Upper lobe of left lung (tissue), 4 donors: ENCODE measurements at regions not wholly inside any gene's neighbourhood (a gene's known extent, or its start where the extent isn't known, plus 50 kb on each side); places are given as distances from the start of the nearest gene placed in this dataset.

Experiments used
- CTCF ChIP-seq, 6 experiments: fragments of 450-650 bp in 4 of 6; fragments of 200-600 bp in 2 of 6; sonication (generic) in 2 of 6; IDR thresholded peaks; one replicate each; pipeline ENCODE4 v1.5.1; 2016 to 2019; ENCODE audit warnings: antibody characterized with exemption in 6 of 6
- EP300 ChIP-seq, 4 donors: sonication (generic); formaldehyde crosslinking; IDR thresholded peaks; one replicate each; pipeline ENCODE4 v1.5.1; 2017; ENCODE audit warnings: antibody characterized with exemption in 4 of 4, control low read depth in 2 of 4
- POLR2A ChIP-seq, 4 donors: fragments of 450-650 bp; IDR thresholded peaks; one replicate each; pipeline ENCODE4 v1.5.1; 2016 to 2017; ENCODE audit warnings: antibody characterized with exemption in 4 of 4, mild to moderate bottlenecking in 2 of 4
- POLR2AphosphoS5 ChIP-seq, 2 donors: sonication (generic); formaldehyde crosslinking; IDR thresholded peaks; one replicate each; pipeline ENCODE4 v1.5.1; 2017; ENCODE audit warnings: antibody characterized with exemption in 2 of 2

GRCh38 chrX:40150503-40150902, 52.7 kb upstream of the BCOR start:
- TF ChIP-seq POLR2AphosphoS5 (IDR thresholded peaks at IDR 0.05) (no peak), CTCF (IDR thresholded peaks at IDR 0.05) (no peak), EP300 (IDR thresholded peaks at IDR 0.05) (no peak), POLR2A (IDR thresholded peaks at IDR 0.05) (no peak)
